HepG2 (cell line): ENCODE measurements at regions not wholly inside any gene's neighbourhood (a gene's known extent, or its start where the extent isn't known, plus 50 kb on each side); places are given as distances from the start of the nearest gene placed in this dataset.

Experiments
- ATAC-seq: fragments of 200-7000 bp; cut with Tn5 transposase; 3 replicates; pipeline ENCODE4 v1.9.1; 2020; ENCODE audit warnings: mild to moderate bottlenecking, moderate library complexity
- BruUV-seq: library from RNA; stranded (reverse); fragments of 400-500 nt; replicated peaks from 2 replicates; lab custom pipeline; 2021; lab: Mats Ljungman, UMichigan
- CTCF ChIA-PET: fragments of 300-600 bp; formaldehyde crosslinking; extraction: SDS; loops from one replicate; lab custom pipeline; 2021; ENCODE audit warnings: low total read pairs, inconsistent platforms, low intra/inter-chr PET ratio; lab: Yijun Ruan, JAX
- POLR2A ChIA-PET: fragments of 350-600 bp; sonication (Branson Sonifier 250); formaldehyde crosslinking; loops from one replicate; lab custom pipeline; 2020; ENCODE audit warnings: antibody characterized with exemption, inconsistent platforms; lab: Yijun Ruan, JAX
- DNase-seq: peaks from one replicate; pipeline ENCODE4 v3.0.0-alpha.2; 2015; ENCODE audit warnings: low spot score
- FAIRE-seq: peaks from 3 replicates; lab custom pipeline; 2011; peaks lifted over from hg19 to GRCh38; lab: Jason Lieb, UNC
- H2AFZ ChIP-seq: one replicate; pipeline ENCODE4 v1.6.1; 2011; ENCODE audit warnings: low read length, inconsistent platforms
- H3K27ac ChIP-seq: fragments of 300-600 bp; 3 replicates; pipeline ENCODE4 v1.8.0; 2011; ENCODE audit warnings: mixed run types, mild to moderate bottlenecking, mixed read lengths, low read length, inconsistent platforms; ENCODE audit not compliant: insufficient read depth; ENCODE audit errors: extremely low read length
- H3K27me3 ChIP-seq, 2 experiments: fragments of 200-600 bp in 1 of 2; 2 replicates in 1 of 2; 3 replicates in 1 of 2; pipeline versions ENCODE4 v1.6.0 to v1.8.0; 2011; ENCODE audit warnings: low read length in 2 of 2, mild to moderate bottlenecking in 2 of 2, moderate library complexity in 2 of 2, inconsistent platforms in 1 of 2; ENCODE audit not compliant: insufficient read depth in 2 of 2, control insufficient read depth in 1 of 2
- H3K36me3 ChIP-seq, 2 experiments: fragments of 200-600 bp in 1 of 2; replicated peaks in 1 of 2; 2 replicates in 1 of 2; 3 replicates in 1 of 2; pipeline versions ENCODE4 v1.5.1 to v1.8.0; 2011; ENCODE audit warnings: low read length in 2 of 2, inconsistent platforms in 1 of 2; ENCODE audit not compliant: insufficient read depth in 2 of 2, control insufficient read depth in 1 of 2
- H3K4me1 ChIP-seq: 2 replicates; pipeline ENCODE4 v1.5.1; 2012; ENCODE audit warnings: low read length, inconsistent platforms; ENCODE audit not compliant: insufficient read depth
- H3K4me2 ChIP-seq: 2 replicates; pipeline ENCODE4 v1.6.0; 2011; ENCODE audit warnings: low read depth, low read length, inconsistent platforms
- H3K4me3 ChIP-seq, 3 experiments: fragments of 200-600 bp in 1 of 3; sonication (generic), shearing (Covaris generic) in 1 of 3; replicated peaks in 1 of 3; 2 replicates each; pipeline ENCODE4 v1.5.1; 2011 to 2016; ENCODE audit warnings: low read length in 3 of 3, inconsistent platforms in 2 of 3, low read depth in 2 of 3, mild to moderate bottlenecking in 2 of 3, control low read depth in 1 of 3, mixed read lengths in 1 of 3; ENCODE audit not compliant: insufficient read depth in 1 of 3
- H3K79me2 ChIP-seq: one replicate; pipeline ENCODE4 v1.6.1; 2011; ENCODE audit warnings: low read length, inconsistent platforms; ENCODE audit not compliant: insufficient read depth
- H3K9ac ChIP-seq: 2 replicates; pipeline ENCODE4 v1.6.0; 2011; ENCODE audit warnings: mild to moderate bottlenecking, low read depth, low read length, inconsistent platforms; ENCODE audit not compliant: insufficient read depth
- H3K9me3 ChIP-seq: 2 replicates; pipeline ENCODE4 v1.5.1; 2012; ENCODE audit warnings: mild to moderate bottlenecking, low read length
- H4K20me1 ChIP-seq: 2 replicates; pipeline ENCODE4 v1.6.0; 2011; ENCODE audit warnings: inconsistent platforms, mild to moderate bottlenecking, low read length, moderate library complexity; ENCODE audit not compliant: insufficient read depth
- DBP ChIP-seq: sonication (generic); formaldehyde crosslinking; IDR thresholded peaks from 2 replicates; pipeline ENCODE4 v1.4.0; 2020; ENCODE audit warnings: missing genetic modification reagents; ENCODE audit errors: not compliant biosample characterization
- RARG ChIP-seq: sonication (generic); formaldehyde crosslinking; IDR thresholded peaks from 2 replicates; pipeline ENCODE4 v1.4.0; 2020; ENCODE audit warnings: low read depth, mild to moderate bottlenecking, missing genetic modification reagents
- REL ChIP-seq: sonication (generic); formaldehyde crosslinking; conservative IDR thresholded peaks from 2 replicates; pipeline ENCODE4 v1.8.0; 2022; ENCODE audit warnings: mild to moderate bottlenecking, missing genetic modification reagents, moderate library complexity
- TEAD2 ChIP-seq: sonication (generic); formaldehyde crosslinking; IDR thresholded peaks from 2 replicates; pipeline ENCODE4 v1.9.0; 2021; ENCODE audit warnings: missing genetic modification reagents
- WGBS: methylation state at CpG from one replicate; pipeline ENCODE4 v1.1.6; 2017; ENCODE audit warnings: low lambda C conversion rate; 5-methylcytosine and 5-hydroxymethylcytosine counted together
- in situ Hi-C: cut with HindIII; loops from 2 replicates; pipeline ENCODE4 v1.10.0; 2017; ENCODE audit warnings: low pct_unique_long_range_greater_than_20kb; ENCODE audit not compliant: extremely low pct_ligation_motif_present
- intact Hi-C: fragments of 100-400 bp; cut with micrococcal nuclease; formaldehyde crosslinking; loops from one replicate; pipeline ENCODE4 v1.10.0; 2022; ENCODE audit not compliant: unreplicated experiment
- TF ChIP-seq, protein P1 (sequence below): sonication (generic); formaldehyde crosslinking; IDR thresholded peaks from 2 replicates; pipeline ENCODE4 v1.4.0; 2020; ENCODE audit warnings: missing genetic modification reagents
- TF ChIP-seq, protein P2 (sequence below): sonication (generic); formaldehyde crosslinking; IDR thresholded peaks from 2 replicates; pipeline ENCODE4 v1.8.0; 2022; ENCODE audit warnings: mild to moderate bottlenecking, missing genetic modification reagents, borderline replicate concordance

- ATAC-seq (no peak), FAIRE-seq (no peak), DNase-seq (no peak)
- H3K9me3 ChIP-seq = no peaks in the 10 kb centered on the region
- no peak overlapping the region for H2AFZ ChIP-seq
- no peaks in the 10 kb centered on the region for H3K4me1 ChIP-seq
- no peak for TF ChIP-seq REL
- TF ChIP-seq, protein P1, sequence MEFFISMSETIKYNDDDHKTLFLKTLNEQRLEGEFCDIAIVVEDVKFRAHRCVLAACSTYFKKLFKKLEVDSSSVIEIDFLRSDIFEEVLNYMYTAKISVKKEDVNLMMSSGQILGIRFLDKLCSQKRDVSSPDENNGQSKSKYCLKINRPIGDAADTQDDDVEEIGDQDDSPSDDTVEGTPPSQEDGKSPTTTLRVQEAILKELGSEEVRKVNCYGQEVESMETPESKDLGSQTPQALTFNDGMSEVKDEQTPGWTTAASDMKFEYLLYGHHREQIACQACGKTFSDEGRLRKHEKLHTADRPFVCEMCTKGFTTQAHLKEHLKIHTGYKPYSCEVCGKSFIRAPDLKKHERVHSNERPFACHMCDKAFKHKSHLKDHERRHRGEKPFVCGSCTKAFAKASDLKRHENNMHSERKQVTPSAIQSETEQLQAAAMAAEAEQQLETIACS (CRISPR knock-in tag) = no peak
- TF ChIP-seq RARG = no peak
- TF ChIP-seq, protein P2, sequence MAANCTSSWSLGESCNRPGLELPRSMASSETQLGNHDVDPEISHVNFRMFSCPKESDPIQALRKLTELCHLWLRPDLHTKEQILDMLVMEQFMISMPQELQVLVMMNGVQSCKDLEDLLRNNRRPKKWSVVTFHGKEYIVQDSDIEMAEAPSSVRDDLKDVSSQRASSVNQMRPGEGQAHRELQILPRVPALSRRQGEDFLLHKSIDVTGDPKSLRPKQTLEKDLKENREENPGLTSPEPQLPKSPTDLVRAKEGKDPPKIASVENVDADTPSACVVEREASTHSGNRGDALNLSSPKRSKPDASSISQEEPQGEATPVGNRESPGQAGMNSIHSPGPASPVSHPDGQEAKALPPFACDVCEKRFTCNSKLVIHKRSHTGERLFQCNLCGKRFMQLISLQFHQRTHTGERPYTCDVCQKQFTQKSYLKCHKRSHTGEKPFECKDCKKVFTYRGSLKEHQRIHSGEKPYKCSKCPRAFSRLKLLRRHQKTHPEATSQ (CRISPR knock-in tag) = no peak
- no peak for TF ChIP-seq TEAD2
- no peak for TF ChIP-seq DBP (CRISPR knock-in tag)
- H3K9ac ChIP-seq = no peak overlapping the region
- WGBS = 0% methylated on average over 3 of the region's 3 CpGs
- BruUV-seq = no TSS peak
- no peak overlapping the region for H3K27ac ChIP-seq
- ChIA-PET CTCF (no interaction called here), POLR2A (no interaction called here)
- H3K27me3 ChIP-seq = no peaks in the 10 kb centered on the region
- H3K4me3 ChIP-seq = no peak overlapping the region
- in situ Hi-C loops = no loop called here
- no peaks in the 10 kb centered on the region for H3K79me2 ChIP-seq
- no peak overlapping the region for H3K4me2 ChIP-seq
- H3K36me3 ChIP-seq = no peaks in the 10 kb centered on the region
- no peaks in the 10 kb centered on the region for H4K20me1 ChIP-seq
- intact Hi-C loops = no loop called here
Observed at GRCh38 chrX:94722578-94722977, 1048.6 kb downstream of the FAM133A start.
